Naive thymus-derived CD4-positive, alpha-beta T cell (primary cell): ENCODE measurements at regions not wholly inside any gene's neighbourhood (a gene's known extent, or its start where the extent isn't known, plus 50 kb on each side); places are given as distances from the start of the nearest gene placed in this dataset.
"Not testable (repeated sequence)": the region's sequence is repeated elsewhere in the genome, so short reads cannot be mapped to it uniquely, and the experiment has no call there.

Experiments
- ATAC-seq: fragments of 150-1000 bp; cut with Tn5 transposase; 2 replicates; pipeline ENCODE4 v1.10.0; 2021; ENCODE audit warnings: mild to moderate bottlenecking, moderate library complexity
- CTCF ChIA-PET: fragments of 350-600 bp; sonication (Branson Sonifier 250); formaldehyde crosslinking; loops from one replicate; lab custom pipeline; 2021; ENCODE audit warnings: antibody characterized with exemption; lab: Charles Lee
- POLR2A ChIA-PET: fragments of 350-600 bp; sonication (Branson Sonifier 250); formaldehyde crosslinking; loops from one replicate; lab custom pipeline; 2021; ENCODE audit warnings: antibody characterized with exemption, inconsistent platforms; lab: Charles Lee
- DNase-seq, 9 donors: peaks; one replicate each; pipeline versions ENCODE4 v3.0.0 to v3.0.0-alpha.2; 2020 to 2022; ENCODE audit warnings: mixed read lengths in 1 of 9
- H3K27ac ChIP-seq: one replicate; pipeline ENCODE4 v1.7.0; 2013; ENCODE audit warnings: mild to moderate bottlenecking, low read depth, low read length, moderate library complexity
- H3K27me3 ChIP-seq, 2 donors: one replicate each; pipeline ENCODE4 v1.7.0; 2013; ENCODE audit warnings: low read length in 2 of 2, mild to moderate bottlenecking in 2 of 2, moderate library complexity in 2 of 2; ENCODE audit not compliant: control insufficient read depth in 2 of 2, insufficient read depth in 2 of 2
- H3K36me3 ChIP-seq, 3 experiments: 1 replicate in 2 of 3; 2 replicates in 1 of 3; pipeline ENCODE4 v1.7.0; 2013; ENCODE audit warnings: low read length in 3 of 3, mild to moderate bottlenecking in 3 of 3, moderate library complexity in 1 of 3; ENCODE audit not compliant: insufficient read depth in 3 of 3, control insufficient read depth in 2 of 3
- H3K4me1 ChIP-seq, 2 donors: one replicate each; pipeline ENCODE4 v1.7.0; 2013; ENCODE audit warnings: low read length in 2 of 2, mild to moderate bottlenecking in 2 of 2, moderate library complexity in 1 of 2; ENCODE audit not compliant: control insufficient read depth in 2 of 2, insufficient read depth in 2 of 2
- H3K4me3 ChIP-seq: 2 replicates; pipeline ENCODE4 v1.7.0; 2013; ENCODE audit warnings: mild to moderate bottlenecking, low read length
- H3K9me3 ChIP-seq, 3 experiments: 1 replicate in 2 of 3; 2 replicates in 1 of 3; pipeline ENCODE4 v1.7.0; 2013; ENCODE audit warnings: low read length in 3 of 3; ENCODE audit not compliant: control insufficient read depth in 2 of 3
- H3K27ac Mint-ChIP-seq, 9 donors: one replicate each; pipeline ENCODE4 v1.8.0; 2020 to 2022; ENCODE audit warnings: mixed read lengths in 9 of 9, mild to moderate bottlenecking in 8 of 9, moderate library complexity in 5 of 9, inconsistent platforms in 2 of 9
- H3K27me3 Mint-ChIP-seq, 5 donors: one replicate each; pipeline ENCODE4 v1.8.0; 2021 to 2022; ENCODE audit warnings: mixed read lengths in 5 of 5, mild to moderate bottlenecking in 1 of 5
- H3K36me3 Mint-ChIP-seq, 5 donors: one replicate each; pipeline ENCODE4 v1.8.0; 2020 to 2022; ENCODE audit warnings: mixed read lengths in 5 of 5, mild to moderate bottlenecking in 3 of 5, inconsistent platforms in 1 of 5
- H3K4me1 Mint-ChIP-seq, 7 donors: one replicate each; pipeline ENCODE4 v1.8.0; 2020 to 2022; ENCODE audit warnings: mixed read lengths in 7 of 7, mild to moderate bottlenecking in 3 of 7, inconsistent platforms in 1 of 7
- H3K4me3 Mint-ChIP-seq, 10 donors: one replicate each; pipeline ENCODE4 v1.8.0; 2020 to 2022; ENCODE audit warnings: mild to moderate bottlenecking in 10 of 10, mixed read lengths in 10 of 10, moderate library complexity in 6 of 10, inconsistent platforms in 2 of 10
- H3K9me3 Mint-ChIP-seq, 11 donors: one replicate each; pipeline ENCODE4 v1.8.0; 2020 to 2022; ENCODE audit warnings: mixed read lengths in 11 of 11, mild to moderate bottlenecking in 4 of 11, inconsistent platforms in 1 of 11, moderate library complexity in 1 of 11
- intact Hi-C, 2 donors: fragments of 100-400 bp; cut with micrococcal nuclease; formaldehyde crosslinking; loops; one replicate each; pipeline ENCODE4 v1.15.1; 2023

- Histone ChIP-seq H3K4me1 (no peaks in the 10 kb centered on the region), H3K4me3 (no peak overlapping the region), H3K9me3 (no peaks in the 10 kb centered on the region), H3K27me3 (no peaks in the 10 kb centered on the region), H3K36me3 (no peaks in the 10 kb centered on the region), H3K27ac (no peak overlapping the region)
- POLR2A ChIA-PET: no interaction called here
- Mint-ChIP-seq H3K36me3 (peaks cover 0 to 36% (median 12%) of the 10 kb centered on the region in 5 donors), H3K27me3 (no peaks in the 10 kb centered on the region), H3K9me3 (no peaks in the 10 kb centered on the region), H3K27ac (no peak overlapping the region), H3K4me1 (peaks cover 0 to 9% (median 0%) of the 10 kb centered on the region in 7 donors), H3K4me3 (no peak overlapping the region)
- CTCF ChIA-PET: interaction anchor here (0.7 kb wide), 1 partner anchor 10 kb away, joined by 3 read pairs; no protein-coding TSS in a partner anchor
- DNase-seq: no peak
- no peak for ATAC-seq
- intact Hi-C loops: no loop called here
Observed at GRCh38 chr13:21310220-21310619, 133.8 kb downstream of the MRPL57 start.

GRCh38 chr13:21314976-21315375, 138.5 kb downstream of the MRPL57 start:
- H3K9me3 Mint-ChIP-seq, H3K4me3 Mint-ChIP-seq, H3K4me3 ChIP-seq, H3K27me3 ChIP-seq, H3K9me3 ChIP-seq, POLR2A ChIA-PET, intact Hi-C loops, H3K27ac ChIP-seq, H3K27me3 Mint-ChIP-seq, CTCF ChIA-PET, ATAC-seq, DNase-seq, H3K4me1 ChIP-seq, H3K36me3 ChIP-seq: not testable (repeated sequence)
- H3K36me3 Mint-ChIP-seq: peaks cover 5 to 36% (median 14%) of the 10 kb centered on the region in 5 donors
- peaks cover 0 to 22% (median 0%) of the 10 kb centered on the region in 7 donors for H3K4me1 Mint-ChIP-seq
- H3K27ac Mint-ChIP-seq: peak overlapping the region in 1 of 9 donors; percentile 9

DNA sequence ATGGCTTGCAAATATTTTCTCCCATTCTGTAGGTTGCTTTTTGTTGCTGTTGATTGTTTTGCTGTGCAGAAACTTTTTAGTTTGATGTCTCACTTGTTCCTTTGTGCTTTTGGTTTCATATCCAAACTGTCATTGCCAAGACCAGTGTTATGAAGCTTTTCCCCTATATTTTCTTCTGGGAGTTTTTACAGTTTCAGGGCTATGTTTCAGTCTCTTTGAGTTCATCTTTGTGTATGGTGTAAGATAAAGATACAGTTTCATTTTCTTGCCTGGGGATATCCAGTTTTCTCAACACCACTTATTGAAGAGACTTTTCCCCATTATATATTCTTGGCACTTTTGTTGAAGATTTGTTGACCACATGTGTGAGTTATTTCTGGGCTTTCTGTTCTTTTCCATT, 139.9 kb downstream of the MRPL57 start:
- ATAC-seq: no peak
- Histone ChIP-seq H3K27ac (no peak overlapping the region), H3K4me3 (no peak overlapping the region), H3K36me3 (no peaks in the 10 kb centered on the region), H3K4me1 (no peaks in the 10 kb centered on the region), H3K27me3 (no peaks in the 10 kb centered on the region), H3K9me3 (no peaks in the 10 kb centered on the region)
- ChIA-PET POLR2A (no interaction called here), CTCF (no interaction called here)
- intact Hi-C loops: no loop called here
- H3K9me3 Mint-ChIP-seq: no peaks in the 10 kb centered on the region
- peaks cover 0 to 12% (median 0%) of the 10 kb centered on the region in 7 donors for H3K4me1 Mint-ChIP-seq
- H3K27me3 Mint-ChIP-seq: no peaks in the 10 kb centered on the region
- peaks cover 5 to 24% (median 14%) of the 10 kb centered on the region in 5 donors for H3K36me3 Mint-ChIP-seq
- peak overlapping the region in 1 of 9 donors; percentile 11 for H3K27ac Mint-ChIP-seq
- DNase-seq: no peak
- H3K4me3 Mint-ChIP-seq: no peak overlapping the region

DNA sequence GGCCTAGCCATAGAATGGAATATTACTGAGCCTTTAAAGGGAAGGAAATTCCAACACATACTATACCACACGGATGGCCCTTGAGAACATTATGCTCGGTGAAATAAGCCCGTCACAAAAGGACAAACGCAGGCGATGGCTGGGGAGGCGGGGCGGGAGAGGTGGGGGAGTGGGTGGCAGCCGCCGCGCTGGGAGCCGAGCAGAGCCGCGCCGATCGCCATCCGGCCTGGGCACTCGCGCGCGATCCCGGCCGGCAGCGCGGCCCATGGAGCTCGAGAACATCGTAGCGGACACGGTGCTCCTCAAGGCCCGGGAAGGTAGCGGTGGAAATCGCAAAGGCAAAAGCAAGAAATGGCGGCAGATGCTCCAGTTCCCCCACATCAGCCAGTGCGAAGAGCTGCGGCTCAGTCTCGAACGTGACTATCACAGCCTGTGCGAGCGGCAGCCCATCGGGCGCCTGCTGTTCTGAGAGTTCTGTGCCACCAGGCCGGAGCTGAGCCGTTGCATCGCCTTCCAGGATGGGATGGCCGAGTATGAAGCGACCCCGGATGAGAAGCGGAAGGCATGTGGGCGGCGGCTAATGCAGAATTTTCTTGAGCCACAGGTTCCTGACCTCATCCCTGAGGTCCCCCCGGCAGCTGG, 140.1 kb downstream of the ZDHHC20 start:
- H3K4me1 ChIP-seq: no peaks in the 10 kb centered on the region
- Mint-ChIP-seq H3K9me3 (no peaks in the 10 kb centered on the region), H3K36me3 (peaks cover 5 to 16% (median 11%) of the 10 kb centered on the region in 5 donors), H3K27ac (no peak overlapping the region), H3K27me3 (no peaks in the 10 kb centered on the region), H3K4me1 (peaks cover 0 to 12% (median 0%) of the 10 kb centered on the region in 7 donors), H3K4me3 (peak overlapping the region in 4 of 10 donors; percentile 29 to 69 (median 45))
- no peak overlapping the region for H3K27ac ChIP-seq
- ChIA-PET POLR2A (no interaction called here), CTCF (interaction anchor here (0.5 kb wide), 1 partner anchor 192 kb away, joined by 4 read pairs; no protein-coding TSS in a partner anchor)
- H3K9me3 ChIP-seq: no peaks in the 10 kb centered on the region
- ATAC-seq: no peak
- DNase-seq: no peak
- H3K27me3 ChIP-seq: no peaks in the 10 kb centered on the region
- intact Hi-C loops: no loop called here
- no peaks in the 10 kb centered on the region for H3K36me3 ChIP-seq
- H3K4me3 ChIP-seq: no peak overlapping the region

DNA sequence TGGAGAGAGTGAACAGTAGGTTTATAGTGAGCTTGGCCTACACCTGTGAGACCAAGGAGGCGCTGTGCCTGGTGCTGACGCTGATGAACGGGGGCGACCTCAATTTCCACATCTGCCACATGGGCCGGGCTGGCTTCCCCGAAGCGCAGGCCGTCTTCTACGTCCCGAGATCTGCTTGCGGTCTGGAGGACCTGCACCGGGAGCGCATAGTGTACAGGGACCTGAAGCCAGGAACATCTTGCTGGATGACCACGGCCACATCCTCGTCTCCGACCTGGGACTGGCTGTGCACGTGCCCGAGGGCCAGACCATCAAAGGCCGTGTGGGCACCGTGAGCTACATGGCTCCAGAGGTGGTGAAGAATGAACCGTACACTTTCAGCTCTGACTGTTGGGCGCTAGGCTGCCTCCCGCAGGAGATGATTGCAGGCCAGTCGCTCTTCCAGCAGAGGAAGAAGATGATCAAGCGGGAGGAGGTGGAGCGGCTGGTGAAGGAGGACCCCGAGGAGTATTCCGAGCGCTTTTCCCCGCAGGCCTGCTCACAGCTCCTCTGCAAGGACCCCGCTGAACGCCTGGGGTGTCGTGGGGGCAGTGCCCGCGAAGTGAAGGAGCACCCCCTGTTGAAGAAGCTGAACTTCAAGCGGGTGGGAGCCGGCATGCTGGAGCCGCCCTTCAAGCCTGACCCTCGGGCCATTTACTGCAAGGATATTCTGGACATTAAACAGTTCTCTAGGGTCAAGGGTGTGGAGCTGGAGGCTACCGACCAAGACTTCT, 139.0 kb downstream of the ZDHHC20 start:
- no peak overlapping the region for H3K4me3 ChIP-seq
- ATAC-seq (no peak), DNase-seq (no peak)
- no peak overlapping the region for H3K4me3 Mint-ChIP-seq
- H3K9me3 Mint-ChIP-seq: no peaks in the 10 kb centered on the region
- no peaks in the 10 kb centered on the region for H3K27me3 Mint-ChIP-seq
- H3K27ac Mint-ChIP-seq: no peak overlapping the region
- H3K4me1 ChIP-seq: no peaks in the 10 kb centered on the region
- no peaks in the 10 kb centered on the region for H3K36me3 ChIP-seq
- H3K36me3 Mint-ChIP-seq: peaks cover 5 to 16% (median 11%) of the 10 kb centered on the region in 5 donors
- intact Hi-C loops: no loop called here
- no peaks in the 10 kb centered on the region for H3K9me3 ChIP-seq
- H3K4me1 Mint-ChIP-seq: peaks cover 0 to 12% (median 0%) of the 10 kb centered on the region in 7 donors
- H3K27ac ChIP-seq: no peak overlapping the region
- ChIA-PET POLR2A (no interaction called here), CTCF (interaction anchor here (0.5 to 0.8 kb wide), 3 partner anchors 10 to 191 kb away, joined by 3 to 4 read pairs (median 3); no protein-coding TSS in a partner anchor)
- no peaks in the 10 kb centered on the region for H3K27me3 ChIP-seq

DNA sequence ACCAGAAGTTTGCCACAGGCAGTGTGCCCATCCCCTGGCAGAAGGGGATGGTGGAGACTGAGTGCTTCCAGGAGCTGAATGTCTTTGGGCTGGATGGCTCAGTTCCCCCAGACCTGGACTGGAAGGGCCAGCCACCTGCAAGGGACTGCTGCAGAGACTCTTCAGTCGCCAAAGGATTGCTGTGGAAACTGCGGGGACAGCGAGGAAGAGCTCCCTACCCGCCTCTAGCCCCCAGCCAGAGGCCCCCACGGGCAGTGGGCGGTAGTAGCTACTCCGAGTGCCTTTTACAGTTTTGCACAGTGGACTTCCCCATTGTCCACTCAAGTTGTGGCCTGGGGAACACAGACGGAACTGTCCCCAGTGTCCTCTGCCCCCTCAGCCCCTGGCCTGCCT, 138.5 kb downstream of the ZDHHC20 start:
- no peak for DNase-seq
- no peaks in the 10 kb centered on the region for H3K36me3 ChIP-seq
- no peaks in the 10 kb centered on the region for H3K4me1 ChIP-seq
- no peaks in the 10 kb centered on the region for H3K27me3 ChIP-seq
- Mint-ChIP-seq H3K27ac (no peak overlapping the region), H3K27me3 (no peaks in the 10 kb centered on the region), H3K36me3 (peaks cover 7 to 19% (median 14%) of the 10 kb centered on the region in 5 donors), H3K4me3 (no peak overlapping the region), H3K9me3 (peaks cover 0 to under 1% (median 0%) of the 10 kb centered on the region in 11 donors), H3K4me1 (peaks cover 0 to 12% (median 2%) of the 10 kb centered on the region in 7 donors)
- ATAC-seq: no peak
- CTCF ChIA-PET: interaction anchor here (0.8 kb wide), 1 partner anchor 156 kb away, joined by 3 read pairs; no protein-coding TSS in a partner anchor
- no peaks in the 10 kb centered on the region for H3K9me3 ChIP-seq
- no peak overlapping the region for H3K27ac ChIP-seq
- intact Hi-C loops: no loop called here
- no peak overlapping the region for H3K4me3 ChIP-seq
- POLR2A ChIA-PET: no interaction called here
